CD14-positive monocyte (primary cell): ENCODE measurements at regions not wholly inside any gene's neighbourhood (a gene's known extent, or its start where the extent isn't known, plus 50 kb on each side); places are given as distances from the start of the nearest gene placed in this dataset.

Source experiments
- DNase-seq, 3 donors: peaks; one replicate each; pipeline ENCODE4 v3.0.0-alpha.2; 2011 to 2022
- H2AFZ ChIP-seq: 2 replicates; pipeline ENCODE4 v1.6.0; 2012; ENCODE audit warnings: mild to moderate bottlenecking, low read depth, low read length, inconsistent platforms; ENCODE audit not compliant: insufficient read depth, poor library complexity, severe bottlenecking
- H3K27ac ChIP-seq, 2 donors: 1 replicate in 1 of 2; 2 replicates in 1 of 2; pipeline ENCODE4 v1.5.1; 2012 to 2013; ENCODE audit warnings: low read length in 2 of 2, control low read depth in 1 of 2, inconsistent platforms in 1 of 2, low read depth in 1 of 2, mild to moderate bottlenecking in 1 of 2
- H3K27me3 ChIP-seq, 2 donors: one replicate each; pipeline versions ENCODE4 v1.6.0 to v1.6.1; 2011 to 2013; ENCODE audit warnings: low read length in 2 of 2; ENCODE audit not compliant: control insufficient read depth in 2 of 2, insufficient read depth in 2 of 2
- H3K36me3 ChIP-seq, 2 donors: replicated peaks in 1 of 2; 1 replicate in 1 of 2; 2 replicates in 1 of 2; pipeline versions ENCODE4 v1.5.1 to v1.6.1; 2012 to 2013; ENCODE audit warnings: low read length in 2 of 2, control low read depth in 1 of 2, inconsistent platforms in 1 of 2, mild to moderate bottlenecking in 1 of 2; ENCODE audit not compliant: insufficient read depth in 2 of 2, control insufficient read depth in 1 of 2
- H3K4me1 ChIP-seq, 2 donors: 1 replicate in 1 of 2; 2 replicates in 1 of 2; pipeline versions ENCODE4 v1.5.1 to v1.6.1; 2012 to 2013; ENCODE audit warnings: low read length in 2 of 2, control low read depth in 1 of 2, inconsistent platforms in 1 of 2, mild to moderate bottlenecking in 1 of 2, moderate library complexity in 1 of 2; ENCODE audit not compliant: insufficient read depth in 2 of 2, control insufficient read depth in 1 of 2
- H3K4me2 ChIP-seq: replicated peaks from 2 replicates; pipeline ENCODE3; 2012; ENCODE audit warnings: low read length, moderate library complexity, mild to moderate bottlenecking; ENCODE audit not compliant: poor library complexity, severe bottlenecking; ENCODE audit errors: extremely low read depth
- H3K4me3 ChIP-seq, 3 experiments: fragments of 200-600 bp in 1 of 3; sonication (generic) in 1 of 3; replicated peaks in 1 of 3; 1 replicate in 2 of 3; 2 replicates in 1 of 3; pipeline ENCODE4 v1.5.1; 2011 to 2013; ENCODE audit warnings: low read length in 3 of 3, mild to moderate bottlenecking in 3 of 3, control low read depth in 2 of 3, low read depth in 2 of 3, inconsistent platforms in 1 of 3, moderate library complexity in 1 of 3
- H3K79me2 ChIP-seq: 2 replicates; pipeline ENCODE4 v1.6.0; 2012; ENCODE audit warnings: mild to moderate bottlenecking, control low read depth, inconsistent platforms, low read length, moderate library complexity; ENCODE audit not compliant: insufficient read depth
- H3K9ac ChIP-seq: 2 replicates; pipeline ENCODE4 v1.6.0; 2017; ENCODE audit warnings: low read length, mild to moderate bottlenecking; ENCODE audit not compliant: insufficient read depth, poor library complexity, severe bottlenecking
- H3K9me3 ChIP-seq, 2 donors: replicated peaks in 1 of 2; 1 replicate in 1 of 2; 2 replicates in 1 of 2; pipeline versions ENCODE4 v1.5.1 to v1.6.1; 2012 to 2013; ENCODE audit warnings: low read length in 2 of 2, control low read depth in 1 of 2; ENCODE audit not compliant: control insufficient read depth in 1 of 2, insufficient read depth in 1 of 2
- H4K20me1 ChIP-seq: 2 replicates; pipeline ENCODE4 v1.6.0; 2012; ENCODE audit warnings: mild to moderate bottlenecking, low read length, control low read depth, moderate library complexity; ENCODE audit not compliant: insufficient read depth
- H3K27ac Mint-ChIP-seq, 7 donors: one replicate each; pipeline ENCODE4 v1.8.0; 2020; ENCODE audit warnings: mild to moderate bottlenecking in 7 of 7, mixed read lengths in 7 of 7, moderate library complexity in 6 of 7, inconsistent platforms in 2 of 7
- H3K27me3 Mint-ChIP-seq, 3 donors: one replicate each; pipeline ENCODE4 v1.8.0; 2021 to 2022; ENCODE audit warnings: low read depth in 3 of 3, mild to moderate bottlenecking in 3 of 3, mixed read lengths in 3 of 3, moderate library complexity in 3 of 3, inconsistent platforms in 1 of 3
- H3K36me3 Mint-ChIP-seq, 2 donors: one replicate each; pipeline ENCODE4 v1.8.0; 2020; ENCODE audit warnings: mixed read lengths in 2 of 2, inconsistent platforms in 1 of 2, mild to moderate bottlenecking in 1 of 2
- H3K4me1 Mint-ChIP-seq: one replicate; pipeline ENCODE4 v1.8.0; 2020; ENCODE audit warnings: mild to moderate bottlenecking, mixed read lengths
- H3K4me3 Mint-ChIP-seq, 2 donors: one replicate each; pipeline ENCODE4 v1.8.0; 2020; ENCODE audit warnings: mild to moderate bottlenecking in 2 of 2, mixed read lengths in 2 of 2, moderate library complexity in 1 of 2
- H3K9me3 Mint-ChIP-seq, 7 donors: one replicate each; pipeline ENCODE4 v1.8.0; 2020 to 2022; ENCODE audit warnings: mixed read lengths in 7 of 7, mild to moderate bottlenecking in 6 of 7, moderate library complexity in 6 of 7, inconsistent platforms in 2 of 7
- CTCF ChIP-seq: fragments of 200-600 bp; IDR thresholded peaks from one replicate; pipeline ENCODE4 v1.8.0; 2022; ENCODE audit warnings: antibody characterized with exemption, mild to moderate bottlenecking
- WGBS: methylation state at CpG from one replicate; pipeline ENCODE4 v1.1.5; 2013; ENCODE audit warnings: missing lambda C conversion rate; ENCODE audit not compliant: insufficient coverage; 5-methylcytosine and 5-hydroxymethylcytosine counted together
- intact Hi-C, 2 donors: fragments of 100-400 bp; cut with micrococcal nuclease; formaldehyde crosslinking; loops; one replicate each; pipeline versions ENCODE4 v1.15.0 to v1.15.1; 2023

GRCh38 chr2:236337465-236338325, 73.5 kb upstream of the ASB18 start:
- H3K79me2 ChIP-seq, result no peaks in the 10 kb centered on the region
- H3K4me3 ChIP-seq, result no peak overlapping the region
- no peaks in the 10 kb centered on the region for H3K27me3 ChIP-seq
- H3K4me1 Mint-ChIP-seq, result no peaks in the 10 kb centered on the region
- DNase-seq, result no peak
- intact Hi-C loops, result no loop called here
- no peak overlapping the region for H3K9ac ChIP-seq
- no peaks in the 10 kb centered on the region for H3K36me3 ChIP-seq
- no peak overlapping the region for H3K27ac ChIP-seq
- peak overlapping the region in 1 of 2 donors; percentile 22 for H3K4me3 Mint-ChIP-seq
- peaks cover 0 to 3% (median 0%) of the 10 kb centered on the region in 7 donors for H3K9me3 Mint-ChIP-seq
- WGBS, result 93% methylated on average over 11 of the region's 19 CpGs
- H2AFZ ChIP-seq, result no peak overlapping the region
- no peaks in the 10 kb centered on the region for H4K20me1 ChIP-seq
- peak overlapping the region in 1 of 7 donors; percentile 6 for H3K27ac Mint-ChIP-seq
- no peaks in the 10 kb centered on the region for H3K36me3 Mint-ChIP-seq
- TF ChIP-seq CTCF, result no peak
- H3K27me3 Mint-ChIP-seq, result peaks cover 7 to 10% (median 7%) of the 10 kb centered on the region in 3 donors
- H3K4me1 ChIP-seq, result no peaks in the 10 kb centered on the region
- no peaks in the 10 kb centered on the region for H3K9me3 ChIP-seq
- no peak overlapping the region for H3K4me2 ChIP-seq

DNA sequence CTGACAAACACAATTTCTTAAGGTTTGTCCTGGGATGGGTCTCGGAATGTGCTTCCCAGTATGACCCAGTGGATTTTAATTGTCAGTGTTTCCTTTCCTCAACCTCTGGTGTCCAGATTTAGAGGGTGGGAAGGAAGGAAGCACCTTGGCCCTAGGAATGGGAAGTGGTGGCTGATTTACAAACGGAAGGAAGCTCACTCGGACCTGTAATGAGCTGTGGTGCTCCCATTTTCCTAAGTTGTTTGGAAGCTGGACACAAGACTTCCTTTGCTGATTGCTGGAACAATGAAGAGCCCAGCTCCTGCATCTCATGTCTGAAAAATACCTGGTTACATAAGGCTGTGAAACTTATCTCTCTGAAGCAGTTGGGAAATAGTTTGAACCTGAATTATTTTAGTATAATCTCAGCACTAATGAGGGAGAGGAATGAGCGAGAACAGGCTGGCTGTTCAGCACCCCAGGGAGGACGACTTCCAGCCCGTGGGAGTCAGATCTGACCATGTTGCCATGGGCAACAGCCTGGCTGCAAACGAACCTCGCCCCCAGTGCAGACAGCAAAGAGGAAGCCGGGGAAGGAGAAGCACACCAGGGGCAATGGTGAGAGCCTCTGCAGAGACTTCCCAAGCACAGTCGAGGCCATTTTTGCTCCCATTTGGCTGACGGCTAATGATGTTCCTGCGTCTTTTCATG, 74.4 kb upstream of the ASB18 start:
- Mint-ChIP-seq H3K27me3 (peaks cover 7 to 10% (median 8%) of the 10 kb centered on the region in 3 donors), H3K27ac (no peak overlapping the region), H3K9me3 (peaks cover 0 to 3% (median 0%) of the 10 kb centered on the region in 7 donors), H3K36me3 (no peaks in the 10 kb centered on the region), H3K4me3 (no peak overlapping the region), H3K4me1 (no peaks in the 10 kb centered on the region)
- H2AFZ ChIP-seq, result no peak overlapping the region
- H3K9me3 ChIP-seq, result no peaks in the 10 kb centered on the region
- no peaks in the 10 kb centered on the region for H3K79me2 ChIP-seq
- TF ChIP-seq CTCF, result no peak
- no peak for DNase-seq
- no peak overlapping the region for H3K4me3 ChIP-seq
- H4K20me1 ChIP-seq, result no peaks in the 10 kb centered on the region
- no peak overlapping the region for H3K9ac ChIP-seq
- no peak overlapping the region for H3K27ac ChIP-seq
- intact Hi-C loops, result no loop called here
- H3K4me2 ChIP-seq, result no peak overlapping the region
- no peaks in the 10 kb centered on the region for H3K4me1 ChIP-seq
- no peaks in the 10 kb centered on the region for H3K36me3 ChIP-seq
- no peaks in the 10 kb centered on the region for H3K27me3 ChIP-seq
- WGBS, result 24% methylated on average over 12 of the region's 12 CpGs
